Inflammatory macrophage (primary cell): ENCODE measurements at regions not wholly inside any gene's neighbourhood (a gene's known extent, or its start where the extent isn't known, plus 50 kb on each side); places are given as distances from the start of the nearest gene placed in this dataset.

Experiments used
- DNase-seq, 2 donors: peaks; one replicate each; pipeline ENCODE4 v3.0.0-alpha.2; 2020 to 2022

DNA sequence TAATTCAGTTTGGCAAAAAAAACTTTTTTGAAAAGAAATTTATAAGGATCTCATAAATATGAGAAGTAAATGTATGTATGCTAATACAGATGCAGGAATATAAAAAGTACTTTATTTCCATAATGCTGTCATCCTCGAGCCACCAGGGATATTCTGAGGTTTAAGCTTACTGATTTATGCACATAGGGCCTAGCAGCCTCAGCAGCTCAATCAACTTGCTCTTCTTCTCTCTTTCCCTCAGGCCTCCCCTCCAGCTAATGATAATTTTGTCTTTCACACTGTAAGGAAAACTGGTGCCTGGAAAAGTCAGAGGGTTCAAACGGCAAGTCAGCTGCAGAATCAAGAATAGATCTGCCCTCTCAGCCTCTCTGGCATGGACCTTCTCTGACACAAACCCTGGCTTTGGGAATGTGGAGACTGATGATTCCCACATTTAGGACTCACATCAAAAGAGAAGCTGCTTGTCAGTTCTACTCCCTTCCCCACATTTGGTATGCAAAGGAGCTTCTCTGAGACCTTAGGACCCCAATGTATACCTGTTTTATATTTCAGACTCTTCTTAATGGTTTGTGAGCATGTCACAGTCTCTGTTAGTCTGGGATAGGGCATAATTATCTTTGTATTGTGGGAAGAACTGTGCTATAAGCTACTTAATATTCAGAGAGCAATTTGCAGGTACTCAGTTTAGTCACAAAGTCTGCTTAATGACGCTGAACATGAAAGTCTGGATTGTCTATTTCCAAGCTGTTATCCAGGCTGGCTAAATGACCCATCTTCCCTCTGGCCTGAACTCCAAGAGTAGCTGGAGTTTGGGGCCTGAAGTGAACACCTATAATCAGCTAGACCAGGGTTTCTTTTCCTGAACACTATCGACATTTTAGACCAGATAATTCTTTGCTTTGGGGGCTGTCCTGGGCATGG, 52.1 kb upstream of the DIPK1A start:
- DNase-seq: no peak

DNA sequence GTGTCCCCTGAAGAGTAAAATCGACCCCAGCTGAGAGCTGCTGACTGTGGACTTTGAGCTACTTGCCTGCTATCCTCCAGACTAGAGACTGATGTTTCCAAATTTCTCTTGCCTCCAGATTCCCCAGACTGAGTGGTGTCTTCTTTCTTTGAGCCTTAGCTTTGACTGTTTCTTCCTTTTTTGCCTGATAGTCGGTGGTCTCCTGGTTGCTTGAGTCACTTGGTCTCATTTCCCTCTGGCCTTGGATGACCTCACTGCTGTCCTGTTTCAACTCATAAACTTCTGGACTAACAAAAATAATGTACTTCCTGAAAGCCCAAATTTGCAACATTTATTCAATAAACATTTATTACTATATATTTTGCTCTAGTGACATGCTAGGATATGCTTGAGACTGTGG, 52.9 kb upstream of the DIPK1A start:
- DNase-seq: peak; percentile 77 to 80

DNA sequence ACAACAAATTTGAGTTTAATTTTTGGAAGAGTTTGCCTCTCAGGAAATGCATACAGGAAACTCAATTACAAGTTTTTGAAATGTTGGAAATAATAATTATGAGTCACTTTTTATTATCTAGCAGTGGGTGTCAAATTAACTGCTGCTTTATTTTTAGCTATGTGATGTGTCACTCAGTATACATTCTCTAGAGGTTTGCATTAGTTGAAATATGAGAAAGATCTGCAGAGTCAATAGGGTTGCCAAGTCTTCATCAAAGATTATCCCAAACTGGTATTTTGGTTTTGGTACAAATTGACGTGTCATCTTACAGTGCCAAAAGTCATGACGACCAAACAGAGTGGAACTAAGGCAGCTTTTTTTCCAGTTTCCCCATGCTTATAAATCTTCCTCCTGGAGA, 54.3 kb upstream of the DIPK1A start:
- DNase-seq: no peak

DNA sequence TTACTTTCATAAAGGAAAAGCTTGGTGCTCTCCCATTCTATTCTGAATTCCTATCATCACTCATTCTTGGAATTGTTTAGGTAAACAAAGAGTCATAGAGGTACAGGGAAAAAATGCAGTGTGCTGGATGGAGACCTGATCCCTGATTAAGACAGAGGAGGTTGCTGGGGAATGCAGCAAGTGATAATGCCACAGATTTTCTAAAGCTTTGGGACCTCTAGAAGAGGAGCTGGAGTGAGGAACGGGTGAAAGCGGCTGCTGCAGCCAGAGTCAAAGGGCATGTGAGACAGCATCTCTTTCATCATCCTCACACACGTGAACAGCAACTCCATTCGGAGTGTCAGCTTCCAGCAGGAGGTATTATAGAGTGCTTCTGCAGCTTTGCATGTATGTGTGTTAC, 54.9 kb upstream of the DIPK1A start:
- DNase-seq: no peak

DNA sequence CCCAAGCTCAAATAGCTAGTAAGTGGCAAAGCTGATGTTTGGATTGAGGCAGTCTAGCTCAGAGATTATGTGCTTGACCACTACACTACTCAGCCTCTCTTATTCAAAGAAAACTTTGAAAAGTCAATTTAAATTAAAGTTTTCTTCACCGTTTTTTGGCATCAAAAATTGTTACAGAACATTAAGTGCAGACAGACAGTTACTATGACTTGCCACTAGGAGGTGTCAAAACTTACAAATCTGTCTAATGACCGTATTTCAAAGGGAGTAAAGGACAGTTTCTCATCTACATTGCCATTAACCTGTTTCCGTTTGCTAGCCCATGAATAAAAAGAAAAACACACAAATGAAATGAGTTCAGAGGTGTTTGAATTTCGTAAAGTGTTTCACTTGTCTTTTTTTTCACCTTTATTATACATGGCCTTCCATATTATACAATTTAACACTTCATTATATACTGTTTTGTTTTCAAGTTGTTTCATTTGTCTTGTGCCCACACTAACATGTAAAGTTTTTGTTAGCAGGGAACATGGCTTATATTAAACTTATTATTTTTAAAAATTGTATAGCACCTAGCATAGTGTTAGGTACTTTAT, 57.4 kb upstream of the MTF2 start:
- peak; percentile 53 to 67 for DNase-seq

DNA sequence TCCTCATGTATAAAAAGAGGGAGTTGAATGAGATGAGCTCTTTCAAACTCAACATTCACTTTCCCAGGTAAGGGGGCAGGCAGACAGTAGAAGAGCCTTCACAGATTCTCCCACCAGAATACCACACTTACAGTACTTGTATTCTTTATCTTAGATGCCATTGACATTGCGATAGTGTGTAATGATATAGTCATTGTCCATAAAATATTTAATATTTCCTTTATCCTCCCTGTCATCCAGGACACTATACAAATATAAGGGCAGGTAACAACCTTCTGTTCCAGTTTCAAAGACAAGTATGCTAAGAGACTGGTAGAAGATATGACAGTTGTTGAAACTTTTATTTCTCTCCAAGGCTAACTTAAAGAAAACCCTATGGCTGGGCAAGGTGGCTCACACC, 56.5 kb upstream of the MTF2 start:
- no peak for DNase-seq

DNA sequence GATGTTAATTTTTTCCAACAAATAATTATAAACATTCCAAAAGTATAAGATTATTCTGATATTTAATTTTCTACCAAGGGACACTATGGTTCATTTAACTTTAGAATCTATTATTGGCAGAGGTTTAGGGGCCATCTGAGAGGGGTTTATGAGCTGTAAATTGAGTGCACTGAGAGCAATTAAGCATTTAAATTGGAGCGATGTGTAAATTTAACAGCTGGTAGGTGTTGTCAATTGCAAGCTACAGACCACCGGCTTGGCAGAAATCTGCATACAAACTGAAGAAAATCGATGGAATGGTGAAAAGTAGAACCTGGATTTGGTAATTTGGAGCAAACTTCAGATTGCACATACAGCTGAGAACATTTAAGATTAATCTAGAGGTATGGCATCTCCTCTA, 55.8 kb upstream of the MTF2 start:
- no peak for DNase-seq

DNA sequence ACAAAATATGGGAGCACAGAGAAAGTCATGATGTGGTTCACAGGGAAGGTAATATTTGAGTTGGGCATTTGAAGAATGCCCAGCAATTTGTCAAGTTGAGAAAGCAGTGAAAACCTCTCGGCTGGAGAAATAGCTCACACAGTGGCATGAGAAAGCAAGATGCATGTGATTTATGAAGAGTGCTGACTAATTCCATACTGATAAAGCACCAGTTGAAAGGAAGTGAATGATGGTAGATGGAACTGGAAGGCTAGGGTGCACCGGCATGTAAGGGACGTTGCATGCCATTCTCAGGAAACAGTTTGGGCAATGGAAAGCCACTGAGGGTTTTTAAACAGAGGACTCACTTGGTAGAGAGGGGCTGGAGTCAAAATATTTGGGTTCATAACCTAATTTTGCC, 53.5 kb upstream of the MTF2 start:
- peak in 1 of 2 donors; percentile 24 for DNase-seq

DNA sequence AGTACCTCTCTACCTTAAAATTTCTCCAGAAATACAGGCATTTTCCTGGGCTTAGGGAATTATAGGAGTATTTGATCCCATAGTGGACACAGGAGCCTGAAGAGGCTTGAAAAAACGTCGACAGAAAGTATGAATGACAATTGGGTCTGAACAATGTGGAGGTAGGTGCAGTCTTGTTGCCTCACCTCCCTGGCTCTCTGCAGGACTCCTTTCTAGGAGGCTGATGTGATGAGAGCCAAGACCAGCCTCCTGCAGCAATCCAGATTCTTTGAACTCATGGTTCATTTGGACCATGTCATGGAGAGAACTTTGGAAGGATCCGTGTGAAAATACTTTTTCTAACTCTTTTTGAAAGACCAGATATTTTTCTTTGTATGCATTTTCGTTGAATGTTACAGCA, 50.5 kb upstream of the MTF2 start:
- DNase-seq: no peak
